GM06990 (cell line): ENCODE measurements at regions not wholly inside any gene's neighbourhood (a gene's known extent, or its start where the extent isn't known, plus 50 kb on each side); places are given as distances from the start of the nearest gene placed in this dataset.

Experiments
- DNase-seq: peaks from one replicate; pipeline ENCODE4 v3.0.0-alpha.2; 2011; ENCODE audit not compliant: insufficient read length; ENCODE audit errors: extremely low read depth
- H3K27me3 ChIP-seq: replicated peaks from 2 replicates; pipeline ENCODE4 v1.6.0; 2011; ENCODE audit warnings: low read length; ENCODE audit not compliant: control insufficient read depth, insufficient read depth
- H3K36me3 ChIP-seq: 2 replicates; pipeline ENCODE4 v1.5.1; 2011; ENCODE audit warnings: low read length; ENCODE audit not compliant: control insufficient read depth, insufficient read depth
- H3K4me3 ChIP-seq: replicated peaks from 2 replicates; pipeline ENCODE4 v1.5.1; 2011; ENCODE audit warnings: low read depth, mild to moderate bottlenecking, control low read depth, low read length
- CTCF ChIP-seq: IDR thresholded peaks from 2 replicates; pipeline ENCODE4 v1.5.1; 2011; ENCODE audit warnings: low read length, control low read depth, mild to moderate bottlenecking, inconsistent platforms; ENCODE audit not compliant: insufficient read depth, poor library complexity, severe bottlenecking

GRCh38 chr9:99748266-99748665, 73.4 kb upstream of the NR4A3 start:
- no peaks in the 10 kb centered on the region for H3K27me3 ChIP-seq
- H3K36me3 ChIP-seq = no peaks in the 10 kb centered on the region
- no peak for DNase-seq
- TF ChIP-seq CTCF = no peak
- no peak overlapping the region for H3K4me3 ChIP-seq

- no peak overlapping the region for H3K4me3 ChIP-seq
- no peak for DNase-seq
- no peaks in the 10 kb centered on the region for H3K36me3 ChIP-seq
- no peaks in the 10 kb centered on the region for H3K27me3 ChIP-seq
- TF ChIP-seq CTCF = no peak
Observed at GRCh38 chr9:99748676-99749075, 73.0 kb upstream of the NR4A3 start.

GRCh38 chr9:99749641-99750040, 72.0 kb upstream of the NR4A3 start:
- no peaks in the 10 kb centered on the region for H3K36me3 ChIP-seq
- no peak overlapping the region for H3K4me3 ChIP-seq
- no peak for DNase-seq
- no peak for TF ChIP-seq CTCF
- no peaks in the 10 kb centered on the region for H3K27me3 ChIP-seq

GRCh38 chr9:99750526-99750925, 71.2 kb upstream of the NR4A3 start:
- Histone ChIP-seq H3K4me3 (no peak overlapping the region), H3K36me3 (no peaks in the 10 kb centered on the region), H3K27me3 (no peaks in the 10 kb centered on the region)
- TF ChIP-seq CTCF = no peak
- no peak for DNase-seq

- no peak for DNase-seq
- no peak for TF ChIP-seq CTCF
- no peak overlapping the region for H3K4me3 ChIP-seq
Observed at GRCh38 chr9:99752417-99753109, 69.1 kb upstream of the NR4A3 start.

GRCh38 chr9:99753436-99753835, 68.2 kb upstream of the NR4A3 start:
- TF ChIP-seq CTCF = no peak
- DNase-seq = no peak
- Histone ChIP-seq H3K27me3 (no peaks in the 10 kb centered on the region), H3K36me3 (no peaks in the 10 kb centered on the region), H3K4me3 (no peak overlapping the region)

More at GRCh38 chr9:99752417-99753109, 69.1 kb upstream of the NR4A3 start:
- H3K27me3 ChIP-seq = no peaks in the 10 kb centered on the region
- no peaks in the 10 kb centered on the region for H3K36me3 ChIP-seq
